ENCODE measurements at regions not wholly inside any gene's neighbourhood (a gene's known extent, or its start where the extent isn't known, plus 50 kb on each side); places are given as distances from the start of the nearest gene placed in this dataset.

DNA sequence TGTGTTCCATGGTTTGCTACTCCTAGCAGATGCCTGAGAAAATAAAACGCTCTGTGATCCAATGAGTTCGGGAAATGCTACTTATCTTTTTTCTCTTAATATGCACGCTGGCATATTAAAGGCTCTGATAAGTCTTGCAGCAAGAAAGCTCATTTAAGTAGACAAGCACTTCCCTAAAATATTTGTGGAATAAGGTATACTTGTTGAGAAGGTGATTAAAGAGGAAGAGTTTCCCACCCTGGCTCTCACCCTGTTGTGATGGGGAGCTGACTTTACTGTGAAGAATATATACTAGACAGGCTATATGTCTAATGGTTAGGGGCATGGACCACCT is 279.4 kb downstream of the RPS24 start:
- DNase-seq (ENCODE audit: low spot score) = no peak

DNA sequence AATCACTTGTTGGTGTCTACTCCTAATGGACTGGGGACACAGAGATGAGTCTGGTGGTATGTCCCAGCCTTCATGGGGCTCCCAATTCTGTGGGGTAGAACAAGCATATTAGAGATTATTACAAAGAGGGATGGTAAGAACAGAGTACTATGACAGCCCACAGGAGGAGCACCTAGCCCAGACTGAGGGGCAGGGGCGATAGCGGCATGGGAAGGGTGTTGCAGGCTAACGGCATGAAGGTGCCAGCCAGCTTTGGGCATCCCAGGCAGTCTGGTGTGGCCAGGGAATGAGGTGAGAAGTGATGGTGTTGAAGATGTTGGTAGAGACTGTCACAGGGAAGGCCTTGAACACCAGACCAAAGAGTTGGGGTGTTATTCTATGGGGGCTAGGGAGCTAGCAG is 280.0 kb downstream of the RPS24 start:
- DNase-seq (ENCODE audit: low spot score) = no peak

DNA sequence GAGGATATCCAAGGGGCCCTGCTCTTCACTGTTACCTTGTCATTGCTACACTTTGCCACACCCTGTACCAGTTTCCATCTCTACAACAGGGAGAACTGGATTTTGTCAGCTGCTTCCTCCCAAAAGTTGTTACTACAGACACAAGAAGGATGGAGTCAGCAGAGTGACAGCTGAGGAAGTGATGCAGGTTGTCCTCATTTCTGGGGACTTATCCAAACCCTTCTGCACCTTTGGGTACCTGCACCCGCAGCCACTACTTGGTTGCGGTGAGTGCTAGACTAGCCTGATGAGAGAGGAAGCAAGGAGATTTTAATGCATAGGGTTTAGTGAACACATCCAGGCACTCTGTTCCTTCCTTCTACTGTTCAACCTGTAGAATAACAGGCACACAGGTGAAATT is 281.0 kb downstream of the RPS24 start:
- no peak for DNase-seq (ENCODE audit: low spot score)

DNA sequence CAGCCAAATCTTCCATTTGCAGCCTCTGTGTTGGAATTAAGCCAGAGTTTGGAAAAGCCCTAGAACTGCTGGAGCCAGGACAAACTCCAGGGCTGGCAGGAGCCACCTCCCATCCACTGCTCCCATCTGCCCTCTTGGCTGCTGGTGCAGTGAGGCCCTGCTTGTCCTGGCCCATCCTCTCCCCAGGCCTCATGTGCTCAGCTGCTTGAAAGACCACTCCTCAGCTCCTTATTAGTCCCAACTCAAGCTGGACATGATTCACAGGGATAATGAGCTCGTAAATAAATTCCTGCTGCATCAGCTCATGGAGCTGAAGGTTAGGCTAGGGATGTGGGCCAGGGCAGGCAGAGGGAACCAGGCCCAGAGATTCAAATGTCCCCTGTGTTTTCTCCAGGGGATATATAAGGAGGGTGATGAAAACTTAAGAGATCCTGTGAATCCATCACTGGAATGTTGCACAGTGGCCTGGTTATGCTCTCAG is 282.8 kb downstream of the RPS24 start:
- peak; percentile 81 for DNase-seq (ENCODE audit: low spot score)

DNA sequence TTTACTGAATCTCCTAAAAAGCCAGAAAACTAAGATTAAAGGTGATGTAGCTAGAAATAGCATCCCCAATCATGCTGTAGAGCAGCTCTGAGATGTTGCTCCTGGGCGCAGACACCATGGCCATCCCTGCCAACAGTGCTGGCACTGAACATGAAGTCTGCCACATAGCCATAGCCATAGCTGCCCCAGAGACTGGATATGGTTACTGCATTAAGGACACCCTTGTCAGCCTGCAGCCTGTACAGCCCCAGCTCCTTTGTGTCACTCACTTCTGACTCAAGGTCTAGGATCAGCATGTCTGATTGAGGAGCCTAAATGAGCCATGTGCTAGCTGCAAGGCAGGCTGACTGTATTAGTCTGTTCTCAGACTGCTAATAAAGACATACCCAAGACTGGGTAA is 284.6 kb downstream of the RPS24 start:
- DNase-seq (ENCODE audit: low spot score) = no peak

DNA sequence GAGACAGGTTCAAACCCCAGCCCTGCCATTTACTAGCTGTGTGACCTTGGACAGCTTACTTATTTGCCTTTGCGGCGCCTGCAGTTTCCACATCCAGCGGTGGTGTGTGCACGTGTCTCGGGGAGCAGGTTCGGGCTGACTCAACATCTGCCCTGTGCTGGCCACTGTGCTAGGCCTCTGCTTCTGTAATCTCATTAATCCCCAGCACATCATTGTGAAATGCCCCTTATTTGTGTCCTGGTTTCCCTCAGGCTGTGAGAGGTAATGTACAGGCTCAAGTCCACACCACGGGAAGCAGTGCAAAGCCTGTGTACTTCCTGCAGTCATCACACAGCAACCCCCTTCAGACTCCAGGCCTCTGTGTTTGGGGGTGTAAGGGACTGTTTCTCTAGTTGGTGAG is 285.7 kb downstream of the RPS24 start:
- no peak for DNase-seq (ENCODE audit: low spot score)

DNA sequence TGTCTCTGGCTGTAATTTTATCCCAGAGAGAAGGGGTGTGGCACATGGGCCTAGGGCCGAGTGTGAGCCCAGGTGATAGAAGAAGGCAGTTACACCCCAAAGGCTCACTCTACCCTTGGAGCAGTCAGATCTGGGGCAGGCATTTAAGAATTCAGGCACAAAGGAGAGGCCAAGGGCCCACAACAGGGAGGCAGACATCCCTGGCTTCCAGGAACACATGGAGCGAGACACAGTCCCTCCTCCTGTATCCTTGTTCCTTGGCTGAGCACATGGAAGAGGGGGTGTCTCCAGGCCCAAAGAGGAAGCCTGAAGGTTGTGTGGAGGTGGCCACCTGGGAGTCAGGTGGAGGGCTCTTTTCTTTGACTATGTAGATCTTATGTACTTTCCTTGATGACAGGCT is 286.2 kb downstream of the RPS24 start:
- DNase-seq (ENCODE audit: low spot score) = no peak

DNA sequence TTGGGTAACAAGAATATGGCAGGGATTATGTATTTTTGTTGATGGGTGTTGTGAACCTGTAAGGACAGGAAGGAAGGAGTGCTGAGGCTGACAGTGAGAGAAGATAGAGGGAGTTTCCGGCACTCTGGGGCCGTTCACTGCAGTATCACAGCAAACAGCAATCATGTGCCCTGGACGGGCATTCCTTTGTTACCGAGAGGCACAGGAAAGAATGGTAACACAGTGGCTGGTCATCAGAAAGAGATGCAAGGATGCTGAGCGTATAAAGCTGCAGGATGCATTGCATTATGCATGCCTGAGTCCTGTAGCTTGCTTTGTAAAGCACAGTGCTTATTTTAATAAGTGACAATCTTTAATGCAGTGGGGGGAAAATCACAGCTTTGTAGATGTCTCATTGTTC is 286.8 kb downstream of the RPS24 start:
- no peak for DNase-seq (ENCODE audit: low spot score)

DNA sequence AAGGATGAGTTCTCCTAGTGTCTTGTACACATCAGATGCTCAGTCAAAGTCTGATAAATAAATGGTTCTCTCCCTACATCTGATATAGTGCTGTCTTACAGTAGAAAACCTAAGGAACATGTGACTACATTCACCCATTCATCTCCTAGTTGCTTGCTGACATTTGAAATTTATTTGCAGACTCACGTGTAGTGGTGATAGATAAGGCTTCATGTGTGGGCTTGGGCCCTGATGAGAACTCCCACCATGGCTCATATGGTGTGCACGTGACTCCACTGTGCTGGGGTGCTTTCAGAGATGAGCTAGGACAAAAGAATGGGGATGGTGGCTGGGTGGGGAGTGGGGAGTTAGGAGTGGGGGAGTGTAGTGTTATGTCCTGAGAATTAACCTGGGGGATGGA is 287.3 kb downstream of the RPS24 start:
- no peak for DNase-seq (ENCODE audit: low spot score)

DNA sequence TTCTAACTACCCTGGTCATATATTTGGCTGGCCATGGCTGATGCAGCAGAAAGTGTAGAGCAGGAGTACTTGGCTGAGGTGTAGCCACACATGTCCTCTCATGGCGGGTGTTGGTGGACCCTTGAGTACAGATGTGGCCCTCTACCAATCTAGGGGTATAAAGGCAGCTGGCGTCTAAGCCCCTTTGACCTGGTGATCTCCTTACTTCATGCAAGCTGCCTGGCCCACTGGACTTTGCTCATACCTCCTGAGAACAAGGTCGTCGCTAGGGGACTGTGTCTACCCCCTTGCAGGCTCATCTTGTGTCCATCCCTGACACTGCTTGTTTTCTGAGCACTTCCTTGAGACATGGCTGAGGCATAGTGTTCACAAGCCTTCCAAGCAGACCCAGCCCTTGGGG is 287.8 kb downstream of the RPS24 start:
- no peak for DNase-seq (ENCODE audit: low spot score)

DNA sequence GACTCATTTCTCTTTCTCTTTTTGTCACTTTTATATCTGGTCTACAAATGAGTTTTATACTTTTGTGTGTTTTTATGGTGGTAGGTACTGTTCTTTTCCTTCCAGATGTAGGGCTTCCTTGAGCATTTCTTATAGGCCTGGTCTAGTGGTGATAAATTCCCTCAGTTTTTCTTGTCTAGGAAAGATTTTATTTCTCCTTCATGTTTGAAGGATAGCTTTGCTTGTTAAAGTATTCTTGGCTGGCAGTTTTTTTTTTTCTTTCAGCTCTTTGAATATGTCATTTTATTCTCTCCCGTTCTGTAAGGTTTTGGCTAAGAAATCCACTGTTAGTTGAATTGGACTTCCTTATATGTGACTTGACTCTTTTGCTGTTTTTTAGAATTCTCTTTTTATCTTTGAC is 292.7 kb downstream of the RPS24 start:
- no peak for DNase-seq (ENCODE audit: low spot score)

DNA sequence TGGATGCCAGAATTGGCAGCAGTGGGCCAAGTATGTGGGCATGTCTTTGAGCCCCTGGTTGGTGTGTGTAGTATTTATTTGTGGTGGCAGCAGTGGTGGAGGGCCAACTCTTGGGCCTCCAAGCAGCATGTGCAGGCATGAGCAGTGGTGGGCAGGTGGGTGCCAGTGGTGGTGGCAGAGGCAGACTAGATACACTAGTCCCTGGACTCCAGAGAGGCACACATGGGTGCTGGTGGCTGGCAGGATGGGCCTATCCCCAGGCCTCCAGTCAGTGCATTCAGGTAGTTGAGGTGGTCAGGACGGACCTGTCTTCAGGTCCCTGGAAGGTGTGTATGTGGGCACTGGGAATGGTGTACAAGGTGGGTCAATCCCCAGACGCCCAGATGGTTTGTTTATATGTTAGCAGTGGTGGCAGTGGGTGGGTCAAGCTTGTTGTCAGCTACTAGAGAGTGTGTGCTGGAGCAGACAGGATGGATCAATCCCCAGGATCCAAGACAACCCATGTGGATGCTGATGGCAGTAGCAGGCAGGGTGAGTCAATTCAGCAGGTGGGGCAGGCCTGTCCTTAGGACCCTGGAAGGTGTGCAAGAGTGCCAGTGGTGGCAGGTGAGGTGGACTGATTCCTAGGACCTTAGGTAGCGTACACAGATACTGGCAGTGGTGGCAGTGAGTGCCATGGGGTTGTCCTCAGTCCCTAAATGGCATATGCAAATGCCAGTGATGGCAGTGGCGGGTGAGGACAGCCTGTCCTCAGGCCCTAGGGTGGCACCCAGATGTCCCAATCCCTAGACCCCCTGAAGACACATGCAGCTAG is 294.3 kb downstream of the RPS24 start:
- peak; percentile 69 for DNase-seq (ENCODE audit: low spot score)

DNA sequence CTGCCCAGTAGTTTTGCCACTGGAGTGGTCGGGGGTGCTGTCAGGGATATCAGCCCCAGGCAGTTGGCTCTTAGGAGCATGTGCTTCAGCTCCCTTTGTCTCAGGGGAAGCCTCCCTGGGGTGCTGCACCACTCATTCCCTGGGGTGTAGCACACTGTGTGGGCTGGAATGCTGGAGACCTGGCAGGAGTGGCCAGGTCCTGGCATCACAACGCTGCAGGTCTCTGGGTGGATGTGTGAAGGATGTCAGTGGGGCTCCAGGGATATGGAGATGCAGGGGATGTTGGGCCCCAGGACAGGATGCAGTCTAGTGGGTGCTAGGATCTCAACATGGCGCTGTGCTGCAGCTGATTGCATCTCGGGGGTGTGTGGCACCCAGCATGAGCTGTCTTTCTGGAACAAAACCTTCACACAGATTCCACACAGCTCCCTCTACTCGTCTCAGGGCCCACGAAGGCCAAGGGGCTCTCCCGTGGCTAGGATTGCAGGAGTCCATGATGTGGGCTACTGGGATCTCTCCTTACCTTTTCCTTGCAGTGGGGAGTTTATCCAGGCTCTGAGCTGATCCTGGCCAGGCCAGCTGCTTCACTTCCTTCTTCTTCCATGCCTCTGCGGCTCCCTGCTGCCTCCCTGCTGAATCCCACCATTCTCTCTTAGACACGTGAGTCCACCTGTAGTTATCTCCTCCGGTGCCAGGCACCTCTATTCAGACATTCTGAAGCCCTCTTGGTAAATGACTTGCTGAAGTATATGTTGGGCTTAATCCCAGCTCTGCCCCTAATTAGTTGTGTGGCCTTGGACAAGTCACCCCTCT is 295.1 kb downstream of the RPS24 start:
- DNase-seq (ENCODE audit: low spot score) = peak; percentile 83

DNA sequence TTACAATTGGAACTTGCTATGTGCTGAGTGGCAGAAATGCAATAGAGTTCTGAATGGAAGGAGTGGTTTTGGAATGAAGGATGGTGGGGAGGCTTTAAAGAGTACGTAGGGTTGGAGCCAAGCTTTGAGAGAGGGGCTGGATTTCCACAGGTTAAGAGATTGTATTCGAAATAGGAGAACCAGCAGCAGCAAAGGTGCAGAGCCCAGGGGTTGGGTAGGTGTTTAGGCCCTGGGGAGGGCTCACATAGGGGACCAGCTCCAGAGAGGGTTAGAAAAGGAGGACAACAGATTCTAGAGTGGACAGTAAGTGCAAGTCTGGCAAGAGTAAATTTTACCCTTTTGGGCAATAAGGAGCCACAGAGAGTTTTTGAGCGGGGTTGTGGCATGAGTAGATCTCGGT is 297.2 kb downstream of the RPS24 start:
- peak; percentile 51 for DNase-seq (ENCODE audit: low spot score)

DNA sequence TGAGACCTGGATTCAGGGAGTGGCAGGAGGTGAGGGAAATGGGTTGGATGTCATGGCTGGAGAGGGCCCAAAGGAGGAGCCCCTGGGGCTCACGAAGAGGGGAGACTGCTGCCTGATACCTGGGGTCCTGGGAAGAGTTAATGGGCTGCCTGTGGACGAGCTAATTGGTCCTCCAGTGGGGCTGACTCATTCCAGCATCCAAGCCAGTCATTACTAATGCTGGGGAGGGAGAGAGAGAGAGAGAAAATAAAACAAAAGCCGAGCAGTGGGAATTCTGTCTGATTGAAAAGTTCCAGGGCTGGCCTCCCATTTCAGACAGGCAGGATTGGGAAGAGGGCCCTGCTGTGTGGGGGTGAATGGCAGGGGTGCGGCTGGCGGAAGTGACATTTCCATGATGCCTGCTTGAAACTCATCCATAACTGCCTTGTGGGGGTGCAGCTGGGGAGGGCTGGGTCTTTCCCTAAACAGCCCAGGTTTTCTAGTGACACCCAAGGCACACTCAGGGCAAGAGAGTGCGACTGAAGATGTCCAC is 297.8 kb downstream of the RPS24 start:
- peak; percentile 81 for DNase-seq (ENCODE audit: low spot score)

DNA sequence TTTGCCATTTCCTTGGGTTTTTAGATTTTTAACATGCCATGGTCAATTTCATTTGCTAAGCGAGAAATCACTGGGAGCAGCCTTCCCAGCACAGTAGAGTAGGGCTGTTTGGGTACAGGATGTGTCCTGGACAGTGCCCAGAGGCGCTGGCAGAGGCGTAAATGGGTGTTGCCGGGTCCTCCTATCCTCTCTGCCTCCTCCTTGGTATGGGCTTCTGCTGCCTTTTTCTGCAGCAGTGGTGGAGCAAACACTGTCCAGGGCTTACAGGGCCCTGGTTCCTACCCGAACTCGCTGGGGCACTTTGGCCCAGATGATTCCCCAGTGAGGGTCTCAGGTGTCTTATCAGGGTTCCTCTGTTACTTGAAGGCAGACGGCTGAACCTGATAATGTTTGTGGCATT is 298.3 kb downstream of the RPS24 start:
- peak; percentile 45 for DNase-seq (ENCODE audit: low spot score)

DNA sequence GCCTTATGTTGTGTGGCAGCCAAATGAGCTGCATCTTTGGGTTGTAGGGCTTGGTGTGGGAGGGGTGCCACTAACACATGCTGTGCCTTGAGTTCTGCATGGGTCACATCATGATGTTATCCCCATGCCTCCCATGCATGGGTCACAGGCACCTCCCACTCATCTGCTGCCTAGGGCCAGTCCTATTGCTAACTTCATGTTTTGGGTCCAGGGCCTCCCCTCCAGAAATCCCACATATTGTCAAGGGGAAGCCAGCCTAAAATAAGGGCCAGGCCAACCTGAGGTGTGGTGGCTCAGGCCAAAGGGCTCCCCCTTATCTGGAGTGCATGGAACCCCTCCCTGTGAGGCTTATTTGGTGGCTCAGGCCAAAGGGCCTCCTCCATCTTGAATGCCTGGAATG is 299.0 kb downstream of the RPS24 start:
- peak; percentile 30 for DNase-seq (ENCODE audit: low spot score)

DNA sequence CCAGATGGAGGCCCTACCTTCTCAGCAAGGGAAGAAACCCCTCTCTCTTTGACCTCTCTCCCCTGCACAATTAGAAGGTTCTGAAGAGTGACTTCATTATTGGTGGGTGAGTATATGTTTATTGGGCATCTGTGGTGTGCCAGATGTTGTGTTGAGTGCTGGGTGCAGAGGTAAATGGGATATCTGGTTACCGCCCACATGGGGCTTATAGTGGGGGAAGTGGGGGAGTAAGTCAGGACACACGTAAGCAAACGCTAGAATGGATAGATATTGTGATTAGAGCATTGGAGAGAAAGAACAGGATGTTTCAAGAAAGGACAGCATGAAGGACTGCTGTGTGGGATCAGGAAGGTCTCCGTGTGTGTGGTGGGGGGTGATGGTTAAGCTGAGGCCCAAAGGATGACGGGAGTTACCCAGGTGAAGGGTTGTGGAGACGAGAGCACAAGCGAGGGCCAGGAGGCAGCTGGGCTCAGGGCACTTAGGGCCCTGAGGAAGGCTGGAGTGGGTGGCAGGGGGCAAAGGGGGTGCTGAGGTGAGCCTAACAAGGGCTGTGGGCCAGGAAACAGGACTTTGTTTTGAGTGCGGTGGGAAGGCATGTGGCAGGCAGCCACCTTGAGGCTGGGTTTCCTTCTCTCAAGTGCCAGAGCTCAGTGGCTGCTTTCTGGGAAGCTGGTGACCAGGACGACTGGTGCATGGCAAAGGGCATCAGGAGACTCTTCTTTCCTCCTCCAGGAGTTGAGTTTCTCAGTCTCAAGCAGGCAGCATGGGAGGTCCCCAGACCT is 299.9 kb downstream of the RPS24 start:
- peak; percentile 64 for DNase-seq (ENCODE audit: low spot score)

DNA sequence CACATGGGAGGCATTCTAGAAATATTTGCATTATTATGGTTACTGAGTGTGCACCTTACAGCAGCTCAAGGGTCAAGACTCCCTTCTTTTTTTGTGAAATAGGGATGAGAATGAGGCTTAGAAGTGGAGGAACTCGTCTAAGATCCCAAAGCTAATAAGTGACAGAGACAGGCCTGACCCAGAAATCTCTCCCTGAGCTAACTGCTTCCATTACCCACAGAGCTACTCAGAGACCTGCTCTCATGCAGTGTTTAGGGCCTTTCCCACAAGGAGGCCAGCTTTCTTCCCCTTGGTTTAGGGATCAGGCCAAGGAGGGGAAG is 301.7 kb downstream of the RPS24 start:
- DNase-seq (ENCODE audit: low spot score) = no peak

DNA sequence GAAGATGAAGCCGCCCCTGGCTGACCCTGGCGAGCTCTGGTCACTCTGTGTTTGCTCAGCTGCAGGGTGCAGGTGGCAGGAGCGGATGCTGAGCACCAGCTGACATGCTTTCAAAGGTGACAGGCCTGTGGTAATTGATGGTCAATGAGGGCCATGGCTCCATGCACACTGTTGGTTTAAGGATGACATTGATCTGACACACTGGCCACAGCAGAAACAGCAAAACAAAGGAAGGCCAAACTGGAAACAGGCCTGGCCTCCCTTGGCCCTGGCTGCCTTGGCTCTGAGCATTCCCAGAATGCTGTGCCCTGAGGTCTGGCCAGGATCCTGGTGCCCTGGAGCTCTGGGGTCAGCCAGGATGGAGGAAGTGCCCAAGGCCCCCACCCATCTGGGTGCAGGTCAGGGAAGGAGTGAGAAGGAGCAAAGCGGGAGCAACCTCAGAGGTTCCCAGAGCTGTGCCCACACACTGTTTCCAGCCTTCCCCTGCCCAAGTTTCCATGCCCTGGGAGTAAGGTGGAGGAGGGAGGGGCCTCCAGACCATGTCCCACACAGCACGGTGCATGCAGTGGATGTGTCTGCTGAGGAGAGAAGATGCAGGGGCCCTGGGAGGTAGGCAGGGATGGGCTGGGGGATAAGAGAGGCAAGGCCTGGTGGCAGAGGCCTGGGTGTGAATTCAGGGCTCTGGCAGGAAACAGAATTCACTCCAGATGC is 302.2 kb downstream of the RPS24 start:
- DNase-seq (ENCODE audit: low spot score) = peak; percentile 86

DNA sequence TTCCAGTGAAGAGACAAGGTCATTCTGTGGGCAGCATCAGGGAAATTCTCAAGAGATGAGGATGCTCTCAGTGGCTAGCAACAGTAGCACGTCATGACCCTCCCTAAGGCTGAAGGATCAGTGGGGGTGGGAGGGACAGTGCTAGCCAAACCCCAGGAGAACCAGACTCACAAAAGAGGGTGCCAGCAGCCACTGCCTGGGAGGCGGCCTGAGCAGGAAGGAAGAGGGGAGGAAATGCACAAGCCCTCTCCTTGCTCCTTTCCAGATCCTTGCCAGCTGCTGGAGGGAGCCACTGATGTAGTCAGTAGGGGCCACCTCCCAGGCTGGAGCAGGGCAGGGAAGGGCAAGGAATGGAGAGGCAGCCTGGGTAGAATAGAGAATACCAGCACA is 302.7 kb downstream of the RPS24 start:
- DNase-seq (ENCODE audit: low spot score) = peak; percentile 74
